ELF-1 (cell line): ENCODE measurements at regions not wholly inside any gene's neighbourhood (a gene's known extent, or its start where the extent isn't known, plus 50 kb on each side); places are given as distances from the start of the nearest gene placed in this dataset.
A peak's percentile ranks its signal among the peaks of the same experiment; 100 is the strongest.

Experiments used
- DNase-seq: peaks from one replicate; pipeline ENCODE4 v3.0.0-alpha.2; 2016; ENCODE audit warnings: low read depth, low spot score

DNA sequence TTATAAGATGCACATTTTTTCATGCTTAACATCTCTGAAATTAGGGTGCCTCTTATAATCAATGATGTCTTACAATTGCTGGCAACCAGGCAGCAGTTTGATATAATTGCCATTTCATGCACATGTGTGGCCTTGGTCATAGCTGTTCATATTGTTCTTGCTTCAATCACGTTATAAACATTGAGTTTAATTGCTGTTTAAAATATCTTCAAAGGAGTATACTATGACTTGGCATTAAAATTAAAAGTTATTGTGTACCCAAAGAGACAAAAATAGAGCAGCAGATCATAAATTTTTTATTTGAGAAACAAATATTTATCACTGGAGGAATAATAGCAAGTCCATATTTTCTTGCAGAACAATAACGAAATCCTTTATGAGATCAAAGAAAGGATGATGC is 325.5 kb downstream of the LMX1A start:
- DNase-seq = no peak

- DNase-seq = no peak
Observed at GRCh38 chr1:165025805-165026204, 330.7 kb downstream of the LMX1A start.

DNA sequence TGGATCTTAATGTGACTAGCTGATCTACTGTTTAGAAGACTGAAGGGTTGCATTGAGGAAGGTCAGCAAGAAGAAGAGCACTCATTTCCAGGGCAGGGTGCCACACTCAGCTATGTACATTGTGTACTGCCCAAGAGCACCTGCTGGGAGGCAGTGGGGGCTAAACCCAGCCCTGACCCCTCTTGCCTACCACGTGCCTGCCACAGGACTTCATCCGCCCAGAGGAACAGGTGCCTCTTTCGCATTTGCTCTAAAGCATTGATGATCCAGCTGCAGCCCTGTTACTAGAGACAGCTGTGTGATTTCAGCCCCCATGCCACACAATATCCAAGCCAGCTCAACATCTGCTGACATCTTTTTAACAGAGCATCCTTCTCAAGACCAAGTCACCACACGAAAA is 341.8 kb downstream of the LMX1A start:
- DNase-seq = no peak

DNA sequence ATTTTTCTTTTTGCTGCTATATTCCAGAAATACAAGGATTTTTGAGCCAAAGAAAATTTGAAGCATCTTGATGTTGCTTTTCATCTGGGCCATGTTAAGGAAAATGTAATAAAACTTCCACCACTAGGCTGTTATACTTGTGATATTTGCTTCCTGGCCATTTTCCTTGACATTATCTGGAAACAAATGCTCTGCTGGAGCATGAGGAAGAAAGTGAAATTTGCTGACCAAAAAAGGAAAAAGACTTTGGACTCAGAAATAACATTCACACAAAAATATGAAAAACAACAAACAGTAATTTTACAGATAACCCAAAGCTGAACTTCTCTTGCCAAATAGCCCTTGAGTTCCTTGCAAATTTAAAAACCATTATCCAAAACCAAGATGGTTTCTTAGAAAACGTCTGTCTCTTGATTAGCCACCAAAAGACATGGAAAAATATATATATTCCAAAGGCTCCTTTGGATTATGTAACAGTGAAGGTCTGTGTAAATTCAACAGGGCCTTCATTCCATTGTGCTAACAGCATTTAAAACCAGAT is 344.5 kb downstream of the LMX1A start:
- no peak for DNase-seq

- no peak for DNase-seq
Observed at GRCh38 chr1:165011186-165011585, 345.3 kb downstream of the LMX1A start.

GRCh38 chr1:165010418-165011070 is 346.0 kb downstream of the LMX1A start:
- DNase-seq = no peak

- no peak for DNase-seq
Observed at GRCh38 chr1:165006831-165007230, 349.7 kb downstream of the LMX1A start.

DNA sequence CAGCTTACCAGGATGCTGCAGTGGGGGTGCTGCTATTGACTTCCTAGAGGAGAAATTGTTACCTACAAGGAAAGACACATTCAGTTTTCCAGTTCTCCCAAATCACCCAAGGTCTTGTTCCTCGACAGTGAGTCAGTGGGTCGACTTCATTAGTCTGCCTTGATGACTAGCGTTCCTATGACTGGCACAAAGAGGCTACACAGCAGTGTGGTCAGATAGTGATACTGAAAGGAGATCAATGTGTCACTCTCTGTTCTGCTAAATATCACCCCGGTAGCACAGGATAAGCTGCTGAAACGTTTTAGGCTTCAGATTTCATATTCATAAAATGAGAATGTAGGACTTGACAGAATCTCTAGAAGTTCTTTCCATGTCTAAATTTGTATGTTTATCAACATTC is 357.4 kb downstream of the LMX1A start:
- no peak for DNase-seq

- no peak for DNase-seq
Observed at GRCh38 chr1:164991763-164992314, 364.7 kb downstream of the LMX1A start.

DNA sequence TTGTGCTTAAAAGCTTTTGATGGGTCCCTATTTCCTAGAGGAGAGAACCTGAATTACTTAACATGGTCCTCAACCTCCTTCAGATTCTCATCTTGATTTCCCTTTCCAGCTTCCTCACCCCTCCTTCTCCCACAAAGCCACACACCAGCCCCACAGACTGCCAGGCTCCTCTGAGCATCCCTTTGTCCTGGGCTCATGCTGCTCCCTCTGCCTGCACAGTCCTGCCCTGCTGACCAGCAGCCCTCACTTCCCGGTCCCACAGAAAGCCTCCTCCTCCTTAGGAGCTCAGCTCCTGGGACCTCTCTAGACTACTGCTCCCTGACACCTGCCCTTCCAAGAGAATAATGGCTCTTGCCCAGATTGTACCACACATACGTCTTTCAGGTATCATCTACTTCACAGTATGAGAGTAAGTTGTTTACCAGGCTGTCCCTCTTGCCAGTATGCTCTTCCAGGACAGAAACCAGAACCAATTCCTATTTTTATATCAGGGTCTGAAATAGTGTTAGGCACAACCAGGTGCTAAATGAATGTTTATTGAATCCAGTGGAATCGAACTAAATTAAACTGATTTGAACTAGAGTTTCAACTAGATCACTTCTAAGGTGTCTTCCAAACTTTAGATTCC is 373.4 kb downstream of the LMX1A start:
- DNase-seq = peak; percentile 46

GRCh38 chr1:164982545-164982944 is 374.0 kb downstream of the LMX1A start:
- peak; percentile 46 for DNase-seq

- DNase-seq = no peak
Observed at GRCh38 chr1:164977561-164977960, 379.0 kb downstream of the LMX1A start.

- no peak for DNase-seq
Observed at GRCh38 chr1:164971921-164972415, 384.5 kb downstream of the LMX1A start.

DNA sequence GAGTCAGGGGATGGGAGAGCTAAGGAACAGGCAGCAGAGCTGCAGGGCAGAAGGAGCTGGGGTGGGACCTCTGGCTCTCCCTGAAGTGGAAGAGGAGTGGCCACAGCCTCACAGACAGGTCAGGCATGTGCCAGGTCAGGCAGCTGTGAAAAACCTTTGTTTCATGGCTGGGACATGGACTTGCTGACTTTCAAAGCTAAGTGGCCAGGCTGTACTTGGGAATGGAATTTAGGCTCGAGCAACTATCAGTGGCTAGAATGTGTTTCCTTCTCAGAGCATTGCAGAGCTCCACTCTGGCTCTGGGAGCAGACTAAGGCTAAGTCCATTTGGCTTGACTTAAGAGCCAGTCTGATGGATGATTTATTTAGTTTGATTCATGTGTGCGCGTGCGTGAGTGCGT is 385.1 kb downstream of the LMX1A start:
- DNase-seq = no peak

DNA sequence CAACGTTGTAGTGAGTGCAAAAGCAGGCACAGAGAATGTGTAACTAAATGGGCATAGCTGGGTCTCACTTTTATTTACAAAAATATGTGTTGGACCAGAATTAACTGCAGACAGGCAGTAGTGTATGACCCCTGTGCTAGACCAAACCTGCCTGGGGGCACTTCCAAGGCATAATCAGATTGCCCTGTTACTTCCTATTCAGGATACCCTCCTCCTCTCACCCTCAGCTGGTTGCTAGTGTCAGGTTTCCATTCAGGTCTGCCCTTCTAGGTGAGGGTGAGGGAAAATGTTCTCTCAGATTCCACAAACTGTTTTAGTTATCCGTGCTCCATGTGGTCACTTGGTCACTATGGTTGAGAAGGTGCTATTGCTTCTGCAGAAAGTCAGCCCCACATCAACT is 387.3 kb downstream of the LMX1A start:
- peak; percentile 65 for DNase-seq

GRCh38 chr1:164967300-164967699 is 389.2 kb downstream of the LMX1A start:
- DNase-seq = no peak

- DNase-seq = no peak
Observed at GRCh38 chr1:164961715-164962114, 394.8 kb downstream of the LMX1A start.

DNA sequence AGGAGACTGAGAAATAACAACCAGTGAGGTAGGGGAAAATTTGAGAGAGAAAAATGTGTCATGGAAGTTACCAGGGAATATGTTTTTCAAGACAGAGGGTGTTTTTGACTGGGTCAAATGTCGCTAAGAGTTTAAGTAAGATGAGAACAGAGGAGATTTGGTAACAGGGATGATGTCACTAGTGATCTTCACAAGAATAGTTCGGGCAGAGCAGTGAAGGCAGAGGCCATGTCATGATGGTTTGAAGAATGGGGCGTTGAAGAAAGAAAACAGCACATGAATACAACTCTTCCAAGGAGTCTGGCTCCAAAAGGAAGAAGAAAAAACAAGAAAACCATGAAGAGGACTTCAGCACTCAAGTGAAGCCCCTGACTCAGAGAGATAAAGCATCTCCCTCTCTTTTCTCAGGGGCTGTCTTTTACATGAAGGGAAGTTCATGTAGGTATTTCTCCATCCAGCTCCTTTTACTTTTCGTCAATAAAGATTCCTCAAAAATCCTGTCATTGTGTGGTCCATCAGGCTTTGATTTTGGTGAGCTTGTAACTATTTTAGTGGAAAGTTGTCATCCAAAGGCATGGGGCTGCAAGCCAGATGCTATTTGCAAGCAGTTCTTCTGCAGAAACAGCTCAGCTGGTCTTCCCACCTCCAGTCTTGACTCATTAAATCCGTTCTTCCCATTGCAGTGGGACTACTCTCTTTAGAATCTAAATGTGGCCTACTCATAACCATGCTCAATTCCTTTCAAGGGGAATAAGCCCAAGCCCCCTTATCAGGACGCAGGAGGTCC is 397.3 kb downstream of the LMX1A start:
- no peak for DNase-seq

DNA sequence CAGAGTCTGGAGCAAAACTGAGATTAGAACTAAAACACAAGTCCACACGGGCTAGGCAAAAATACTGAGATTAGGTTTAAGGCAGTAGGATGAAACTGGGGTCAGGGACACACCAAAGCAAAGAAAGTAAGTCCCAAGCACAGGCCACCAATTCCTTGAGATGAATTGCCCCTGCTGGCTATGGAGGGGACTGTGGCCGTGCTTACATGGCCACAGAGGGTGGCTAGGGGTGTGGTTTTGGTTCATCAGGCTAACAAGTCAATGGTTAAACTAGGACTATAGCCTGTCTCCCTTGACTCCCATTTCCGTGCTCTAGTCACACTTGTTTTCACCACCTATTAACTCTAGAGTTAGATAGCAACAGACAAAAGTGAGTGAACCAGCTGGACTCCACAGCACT is 394.8 kb downstream of the PBX1 start:
- DNase-seq = peak; percentile 26

DNA sequence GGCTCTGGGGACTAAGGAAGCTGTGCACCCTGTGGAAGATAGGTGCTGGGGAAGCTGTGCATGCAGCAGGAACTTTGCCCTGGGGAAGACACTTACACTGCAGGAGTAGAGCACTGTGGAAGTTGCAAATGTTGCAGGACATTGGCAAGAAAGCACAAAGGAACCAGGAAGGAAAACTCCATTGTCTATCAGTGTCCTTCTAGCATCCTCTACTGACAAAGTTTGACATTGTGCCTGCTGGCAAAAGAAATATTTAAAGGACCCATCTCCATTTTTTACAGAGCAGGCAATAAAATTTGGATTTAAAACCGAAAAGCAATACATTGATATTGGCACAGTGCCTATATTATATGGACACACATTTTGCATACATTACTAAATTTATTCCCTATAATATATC is 394.1 kb downstream of the PBX1 start:
- no peak for DNase-seq

DNA sequence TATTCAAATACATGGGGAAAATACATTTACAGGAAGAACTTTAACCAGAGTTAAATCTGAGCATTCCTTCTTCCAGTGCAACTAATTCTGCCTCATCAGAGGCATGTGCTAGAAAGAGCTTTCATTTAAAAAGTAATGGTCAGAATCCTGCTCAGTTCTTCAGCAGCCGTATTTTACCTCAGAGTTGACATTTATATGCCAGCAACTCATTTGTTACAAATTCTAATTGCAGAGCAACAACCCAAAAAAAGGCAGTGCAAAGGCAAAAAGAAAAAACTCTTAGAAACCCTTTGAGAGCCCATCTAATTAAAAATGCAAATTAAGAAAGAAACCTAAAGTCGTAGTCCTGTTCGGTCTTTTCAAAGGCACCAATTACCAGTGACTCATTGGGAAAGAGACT is 392.5 kb downstream of the PBX1 start:
- DNase-seq = no peak

GRCh38 chr1:164950541-164950986 is 391.6 kb downstream of the PBX1 start:
- no peak for DNase-seq
